GM23248 (cell line): ENCODE measurements at regions not wholly inside any gene's neighbourhood (a gene's known extent, or its start where the extent isn't known, plus 50 kb on each side); places are given as distances from the start of the nearest gene placed in this dataset.

Experiments
- DNase-seq: peaks from one replicate; pipeline ENCODE4 v3.0.0-alpha.2; 2015
- H2AFZ ChIP-seq: fragments of 200-600 bp; sonication (generic); 2 replicates; pipeline ENCODE4 v1.6.1; 2016; ENCODE audit warnings: antibody characterized with exemption
- H3F3A ChIP-seq: fragments of 200-600 bp; sonication (generic); 2 replicates; pipeline ENCODE4 v1.6.1; 2016; ENCODE audit warnings: mild to moderate bottlenecking, antibody characterized with exemption, mixed run types; ENCODE audit not compliant: insufficient read depth
- H3K27ac ChIP-seq: fragments of 200-600 bp; sonication (generic); 2 replicates; pipeline ENCODE4 v1.5.1; 2016; ENCODE audit warnings: mild to moderate bottlenecking
- H3K27me3 ChIP-seq: fragments of 200-600 bp; sonication (generic); replicated peaks from 2 replicates; pipeline ENCODE4 v1.6.1; 2016; ENCODE audit warnings: mild to moderate bottlenecking; ENCODE audit not compliant: insufficient read depth
- H3K36me3 ChIP-seq: fragments of 200-600 bp; sonication (generic); 2 replicates; pipeline ENCODE4 v1.6.1; 2016; ENCODE audit warnings: low read depth, mild to moderate bottlenecking
- H3K4me1 ChIP-seq: fragments of 200-600 bp; sonication (generic); 2 replicates; pipeline ENCODE4 v1.6.1; 2016; ENCODE audit warnings: mild to moderate bottlenecking; ENCODE audit not compliant: insufficient read depth
- H3K4me2 ChIP-seq: fragments of 200-600 bp; sonication (generic); one replicate; pipeline ENCODE4 v1.6.1; 2016; ENCODE audit warnings: mild to moderate bottlenecking; ENCODE audit not compliant: unreplicated experiment
- H3K4me3 ChIP-seq: fragments of 200-600 bp; sonication (generic); 2 replicates; pipeline ENCODE4 v1.5.1; 2016; ENCODE audit warnings: mild to moderate bottlenecking
- H3K79me2 ChIP-seq: fragments of 200-600 bp; sonication (generic); 2 replicates; pipeline ENCODE4 v1.6.1; 2016; ENCODE audit warnings: mild to moderate bottlenecking; ENCODE audit not compliant: insufficient read depth
- H3K9ac ChIP-seq: fragments of 200-600 bp; sonication (generic); 2 replicates; pipeline ENCODE4 v1.6.1; 2016; ENCODE audit warnings: mild to moderate bottlenecking
- H3K9me2 ChIP-seq: fragments of 200-600 bp; sonication (generic); 2 replicates; pipeline ENCODE4 v1.6.1; 2016; ENCODE audit warnings: mixed run types, mild to moderate bottlenecking, moderate library complexity; ENCODE audit not compliant: insufficient read depth
- H3K9me3 ChIP-seq: fragments of 200-600 bp; sonication (generic); one replicate; pipeline ENCODE4 v1.6.1; 2017; ENCODE audit warnings: low read depth
- H4K20me1 ChIP-seq: fragments of 200-600 bp; sonication (generic); 2 replicates; pipeline ENCODE4 v1.6.0; 2016; ENCODE audit not compliant: insufficient read depth
- EZH2 ChIP-seq: fragments of 200-600 bp; sonication (generic); IDR thresholded peaks from 2 replicates; pipeline ENCODE4 v1.6.1; 2018; ENCODE audit warnings: antibody characterized with exemption, mild to moderate bottlenecking; ENCODE audit not compliant: insufficient read depth, poor library complexity, severe bottlenecking
- EZH2phosphoT487 ChIP-seq: fragments of 200-600 bp; sonication (generic); IDR thresholded peaks from 2 replicates; pipeline ENCODE4 v1.6.1; 2018; ENCODE audit warnings: antibody characterized with exemption, moderate library complexity, mild to moderate bottlenecking, low read depth; ENCODE audit not compliant: insufficient read depth
- WGBS, 2 experiments: methylation state at CpG; one replicate each; pipeline ENCODE4 v1.1.6; 2015 to 2017; ENCODE audit warnings: low lambda C conversion rate in 2 of 2, low coverage in 1 of 2; ENCODE audit errors: missing lambda C conversion rate in 2 of 2; 5-methylcytosine and 5-hydroxymethylcytosine counted together
- in situ Hi-C: fragments of 300-500 bp; cut with MboI; formaldehyde crosslinking; loops from 2 replicates; pipeline ENCODE4 v1.15.0; 2020

GRCh38 chr13:51524829-51525566 is 59.3 kb upstream of the WDFY2 start:
- Histone ChIP-seq H3K4me1 (peaks cover 42% of the 10 kb centered on the region), H3K27ac (peak overlapping the region; percentile 95), H3K79me2 (no peaks in the 10 kb centered on the region), H3K4me3 (0 out of 2 replicates have a peak overlapping the region, but pooled peaks have one; percentile 12), H3K9me2 (no peaks in the 10 kb centered on the region), H3K9me3 (no peaks in the 10 kb centered on the region), H3K27me3 (no peaks in the 10 kb centered on the region), H3K36me3 (no peaks in the 10 kb centered on the region), H3K9ac (peak overlapping the region; percentile 68), H3F3A (peaks cover 60% of the 10 kb centered on the region), H2AFZ (peak overlapping the region; percentile 26; the same call in 1 of the 2 replicates), H3K4me2 (peak overlapping the region; percentile 59), H4K20me1 (no peaks in the 10 kb centered on the region)
- TF ChIP-seq EZH2: no peak
- TF ChIP-seq EZH2phosphoT487: no peak
- in situ Hi-C loops: no loop called here
- DNase-seq: peak; percentile 91
- 38 to 41% methylated on average over 5 of the region's 5 CpGs for WGBS, 2 experiments

GRCh38 chr13:51525567-51526167 is 58.6 kb upstream of the WDFY2 start:
- Histone ChIP-seq H3K4me3 (no peak overlapping the region), H3K9me3 (no peaks in the 10 kb centered on the region), H3K79me2 (no peaks in the 10 kb centered on the region), H3K27ac (peak overlapping the region; percentile 95), H3K9me2 (no peaks in the 10 kb centered on the region), H3K4me1 (peaks cover 38% of the 10 kb centered on the region), H3K27me3 (no peaks in the 10 kb centered on the region), H2AFZ (peak overlapping the region; percentile 75), H3K9ac (peak overlapping the region; percentile 68), H3K36me3 (no peaks in the 10 kb centered on the region), H4K20me1 (no peaks in the 10 kb centered on the region), H3F3A (peaks cover 55% of the 10 kb centered on the region), H3K4me2 (peak overlapping the region; percentile 43)
- DNase-seq: peak; percentile 88
- no peak for TF ChIP-seq EZH2phosphoT487
- no peak for TF ChIP-seq EZH2
- 26 to 28% methylated on average over 5 of the region's 5 CpGs for WGBS, 2 experiments
- in situ Hi-C loops: no loop called here

- Histone ChIP-seq H3K4me1 (peaks cover 38% of the 10 kb centered on the region), H3K27me3 (no peaks in the 10 kb centered on the region), H3K79me2 (no peaks in the 10 kb centered on the region), H4K20me1 (no peaks in the 10 kb centered on the region), H3K4me2 (peak overlapping the region; percentile 5), H3K4me3 (no peak overlapping the region), H2AFZ (peak overlapping the region; percentile 75), H3K27ac (peak overlapping the region; percentile 95), H3K9ac (peak overlapping the region; percentile 68), H3K36me3 (no peaks in the 10 kb centered on the region), H3K9me2 (no peaks in the 10 kb centered on the region), H3F3A (peaks cover 50% of the 10 kb centered on the region), H3K9me3 (no peaks in the 10 kb centered on the region)
- in situ Hi-C loops: no loop called here
- TF ChIP-seq EZH2: no peak
- no peak for DNase-seq
- WGBS, 2 experiments: 87 to 92% methylated on average over 3 of the region's 3 CpGs
Measured at GRCh38 chr13:51526202-51526601, 58.1 kb upstream of the WDFY2 start.

GRCh38 chr13:51532736-51533197 is 51.5 kb upstream of the WDFY2 start:
- WGBS, 2 experiments: 24 to 32% methylated on average over 2 of the region's 2 CpGs

More at GRCh38 chr13:51532736-51533197, 51.5 kb upstream of the WDFY2 start:
- Histone ChIP-seq H3K9me3 (no peaks in the 10 kb centered on the region), H3K4me3 (no peak overlapping the region), H3F3A (peaks cover 15% of the 10 kb centered on the region), H3K4me1 (peaks cover 14% of the 10 kb centered on the region), H3K27me3 (no peaks in the 10 kb centered on the region), H3K9me2 (no peaks in the 10 kb centered on the region), H4K20me1 (no peaks in the 10 kb centered on the region), H3K9ac (no peak overlapping the region), H3K79me2 (no peaks in the 10 kb centered on the region), H3K27ac (no peak overlapping the region), H3K36me3 (no peaks in the 10 kb centered on the region), H2AFZ (no peak overlapping the region), H3K4me2 (no peak overlapping the region)
- TF ChIP-seq EZH2phosphoT487: no peak
- no peak for TF ChIP-seq EZH2
- no peak for DNase-seq
- in situ Hi-C loops: no loop called here
